ENCODE measurements at regions not wholly inside any gene's neighbourhood (a gene's known extent, or its start where the extent isn't known, plus 50 kb on each side); places are given as distances from the start of the nearest gene placed in this dataset.

GRCh38 chr1:209057083-209057482 lies 526.4 kb upstream of the CAMK1G start:
- TF ChIP-seq POLR2AphosphoS5 (IDR thresholded peaks at IDR 0.05; ENCODE audit: low read depth, low read length) (no peak), POLR2A (IDR thresholded peaks at IDR 0.05; ENCODE audit: low read depth, low read length) (no peak), TAF1 (IDR thresholded peaks at IDR 0.05; ENCODE audit: borderline replicate concordance, low read depth, low read length) (no peak)

Measured in GM12892 (cell line).